Activated CD8-positive, alpha-beta memory T cell treated with anti-CD3 and anti-CD28 coated beads, Interleukin-2, amount 50 U/mL, for 1 hour (primary cell): ENCODE measurements at regions not wholly inside any gene's neighbourhood (a gene's known extent, or its start where the extent isn't known, plus 50 kb on each side); places are given as distances from the start of the nearest gene placed in this dataset.

ENCODE experiments used
- DNase-seq: peaks from one replicate; pipeline ENCODE4 v3.0.0-alpha.2; 2020; ENCODE audit errors: extremely low read depth

DNA sequence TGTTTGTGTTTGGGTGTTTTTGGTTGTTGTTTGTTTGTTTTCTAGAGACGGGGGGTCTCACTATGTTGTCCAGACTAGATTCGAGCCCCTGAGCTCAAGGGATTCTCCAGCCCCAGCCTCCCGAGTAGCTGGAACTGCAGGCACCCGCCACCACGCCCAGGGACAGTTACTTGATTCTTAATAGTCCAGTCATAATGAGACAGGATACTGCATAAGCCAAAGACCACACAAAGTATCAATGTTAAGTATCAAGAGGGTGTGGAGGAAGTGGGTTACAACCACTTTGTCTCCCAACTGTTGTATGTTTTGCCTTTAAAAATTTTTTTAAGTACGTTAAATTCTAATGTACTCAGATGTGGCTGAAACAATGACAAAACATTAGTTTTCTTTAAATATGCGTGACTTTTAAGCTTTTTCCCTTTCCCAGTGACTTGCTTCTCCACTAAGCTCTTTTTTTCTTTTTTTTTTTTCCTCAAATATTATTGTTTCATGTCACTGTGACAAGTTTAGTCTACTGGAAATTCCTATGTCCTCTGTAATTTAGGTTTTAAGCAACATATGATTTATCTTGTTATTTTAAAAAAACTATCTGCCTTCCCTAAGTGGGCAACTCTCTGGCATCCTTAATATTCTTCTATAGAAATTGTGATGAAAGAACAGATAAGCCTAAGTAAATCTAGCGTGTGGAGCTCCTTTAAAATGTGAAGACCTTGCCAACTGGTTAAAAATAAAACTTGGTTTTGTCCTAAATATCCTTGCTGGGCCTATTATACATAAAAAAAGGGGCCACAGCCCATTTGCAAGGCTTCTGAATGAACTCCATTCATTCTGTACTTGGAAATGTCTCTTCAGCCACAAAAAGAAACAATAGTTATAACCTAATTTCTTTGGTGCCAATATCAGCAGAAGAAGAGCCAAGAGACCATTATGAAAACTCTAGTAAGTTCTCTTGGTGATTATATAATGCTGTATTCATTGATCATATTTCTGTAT lies 56.2 kb upstream of the DPH5 start:
- no peak for DNase-seq

DNA sequence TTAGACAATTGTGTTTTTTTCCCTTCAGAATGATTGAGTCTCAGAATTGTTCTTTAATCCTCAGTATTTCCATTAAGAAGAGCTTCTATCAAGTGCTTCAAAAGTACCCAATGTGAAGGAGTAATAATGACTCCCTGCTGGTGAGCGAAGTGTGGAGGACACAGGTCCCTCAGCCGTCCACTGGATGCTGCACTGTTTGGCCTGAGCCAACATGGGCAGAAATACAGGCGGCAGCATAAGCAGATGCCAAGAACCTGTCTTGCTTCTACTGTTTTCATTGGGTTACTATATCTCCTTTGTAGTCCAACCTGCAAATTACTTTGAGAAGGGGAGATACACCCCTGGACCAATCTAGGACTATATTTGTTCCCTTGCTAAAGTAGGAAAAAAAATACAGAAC lies 55.3 kb upstream of the DPH5 start:
- no peak for DNase-seq

DNA sequence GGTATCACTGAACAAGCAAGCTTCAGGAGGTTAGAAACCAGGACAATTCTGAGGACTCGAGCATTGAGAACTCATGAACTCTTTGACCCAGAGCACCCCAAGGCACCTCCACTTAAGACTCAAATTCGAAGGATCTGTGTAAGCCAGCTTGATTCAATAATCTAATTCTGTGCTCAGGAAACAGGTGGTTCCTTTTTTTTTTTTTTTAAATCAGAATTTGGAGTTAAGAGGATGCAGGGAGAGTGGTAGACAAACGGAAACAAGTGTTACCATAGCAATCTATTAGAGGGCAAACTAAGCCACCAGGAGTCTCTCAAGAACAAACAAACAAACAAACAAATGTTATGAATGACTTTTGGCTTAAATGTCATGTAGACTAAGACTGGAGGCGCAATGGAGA lies 53.8 kb upstream of the DPH5 start:
- DNase-seq, result no peak

DNA sequence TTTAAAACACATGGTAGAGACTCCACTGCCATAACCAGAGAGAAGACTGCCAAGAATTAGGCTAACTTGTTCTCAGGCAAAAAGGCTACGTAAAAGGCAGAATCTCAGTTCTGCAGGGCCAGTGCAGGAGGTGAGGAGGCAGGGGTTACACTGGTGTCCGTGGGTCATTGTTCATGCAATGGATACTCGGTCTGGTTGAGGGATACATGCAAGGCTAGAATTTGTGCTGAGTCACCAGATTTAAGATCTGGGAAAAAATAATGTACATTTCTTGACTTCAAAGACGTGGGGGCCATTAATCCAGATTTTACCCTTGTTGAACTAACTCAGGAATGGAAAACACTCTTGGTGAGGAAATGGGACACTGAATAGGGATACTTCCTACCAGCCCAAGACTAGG lies 52.3 kb upstream of the DPH5 start:
- DNase-seq, result no peak

DNA sequence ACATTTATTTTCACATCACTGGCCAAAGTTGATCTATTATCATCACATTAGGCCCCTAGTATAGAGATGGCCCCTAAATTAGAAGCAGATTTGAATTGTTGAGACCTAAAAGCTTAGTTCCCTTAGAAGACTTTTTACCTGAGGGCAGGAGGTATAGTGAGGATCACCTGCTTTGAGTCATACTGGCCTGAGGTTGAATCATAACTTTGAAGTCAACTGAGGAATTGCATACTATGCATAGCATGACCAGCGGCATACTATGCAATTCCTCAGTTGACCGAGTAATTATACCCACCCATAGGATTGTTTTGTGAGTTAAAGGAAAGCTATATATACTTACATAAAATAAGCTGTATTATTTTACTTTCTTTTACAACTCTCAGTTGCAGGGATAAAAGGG lies 50.3 kb upstream of the DPH5 start:
- DNase-seq, result no peak
